Testis (tissue), 2 donors: ENCODE measurements at regions not wholly inside any gene's neighbourhood (a gene's known extent, or its start where the extent isn't known, plus 50 kb on each side); places are given as distances from the start of the nearest gene placed in this dataset.

Source experiments
- CTCF ChIP-seq, 3 experiments: fragments of 450-650 bp in 2 of 3; fragments of 200-600 bp in 1 of 3; sonication (generic) in 1 of 3; IDR thresholded peaks; one replicate each; pipeline ENCODE4 v1.5.1; 2016 to 2019; ENCODE audit warnings: antibody characterized with exemption in 3 of 3, mild to moderate bottlenecking in 2 of 3, moderate library complexity in 1 of 3
- POLR2A ChIP-seq: fragments of 450-650 bp; IDR thresholded peaks from one replicate; pipeline ENCODE4 v1.6.1; 2017; ENCODE audit warnings: antibody characterized with exemption, mild to moderate bottlenecking, moderate library complexity

GRCh38 chr1:112317140-112317539, 78.9 kb upstream of the CTTNBP2NL start:
- TF ChIP-seq CTCF (IDR thresholded peaks at IDR 0.05) (no peak), POLR2A (no peak)
